WTC11 (cell line): ENCODE measurements at regions not wholly inside any gene's neighbourhood (a gene's known extent, or its start where the extent isn't known, plus 50 kb on each side); places are given as distances from the start of the nearest gene placed in this dataset.

Experiments
- ATAC-seq: fragments of 200-7000 bp; cut with Tn5 transposase; 2 replicates; pipeline ENCODE4 v1.10.0; 2021; ENCODE audit warnings: mild to moderate bottlenecking, moderate library complexity
- CTCF ChIA-PET: fragments of 300-600 bp; sonication (Branson Sonifier 250); formaldehyde crosslinking; loops from one replicate; lab custom pipeline; 2021; ENCODE audit warnings: antibody characterized with exemption; lab: Charles Lee
- POLR2A ChIA-PET: fragments of 350-600 bp; sonication (Branson Sonifier 250); formaldehyde crosslinking; loops from one replicate; lab custom pipeline; 2021; ENCODE audit warnings: antibody characterized with exemption; lab: Charles Lee
- DNase-seq: peaks from one replicate; pipeline ENCODE4 v3.0.0; 2021; ENCODE audit warnings: low spot score
- H3K27ac Mint-ChIP-seq: 2 replicates; pipeline ENCODE4 v1.8.0; 2021; ENCODE audit warnings: mixed read lengths
- H3K27me3 Mint-ChIP-seq: 2 replicates; pipeline ENCODE4 v1.8.0; 2021; ENCODE audit warnings: low read depth, mild to moderate bottlenecking, moderate library complexity, mixed read lengths
- H3K36me3 Mint-ChIP-seq: 2 replicates; pipeline ENCODE4 v1.8.0; 2021; ENCODE audit warnings: mixed read lengths
- H3K4me1 Mint-ChIP-seq: 2 replicates; pipeline ENCODE4 v1.8.0; 2022; ENCODE audit warnings: mixed read lengths
- H3K4me3 Mint-ChIP-seq: 2 replicates; pipeline ENCODE4 v1.8.0; 2021; ENCODE audit warnings: mild to moderate bottlenecking, moderate library complexity, mixed read lengths
- H3K9me3 Mint-ChIP-seq: 2 replicates; pipeline ENCODE4 v1.8.0; 2021; ENCODE audit warnings: mixed read lengths
- CBFB ChIP-seq: sonication (generic); formaldehyde crosslinking; IDR thresholded peaks from 2 replicates; pipeline ENCODE4 v1.8.1; 2022; ENCODE audit warnings: mild to moderate bottlenecking, low read depth, missing genetic modification reagents
- E2F5 ChIP-seq: sonication (generic); formaldehyde crosslinking; IDR thresholded peaks from 2 replicates; pipeline ENCODE4 v1.8.1; 2022; ENCODE audit warnings: mild to moderate bottlenecking, moderate library complexity, missing genetic modification reagents
- ELF4 ChIP-seq: sonication (generic); formaldehyde crosslinking; IDR thresholded peaks from 2 replicates; pipeline ENCODE4 v1.8.1; 2022; ENCODE audit warnings: low read depth, mild to moderate bottlenecking, moderate library complexity, missing genetic modification reagents
- EMX1 ChIP-seq: fragments of 250-450 bp; sonication (Bioruptor Pico); IDR thresholded peaks from 2 replicates; pipeline ENCODE4 v1.8.0; 2021; ENCODE audit warnings: mild to moderate bottlenecking
- ETV6 ChIP-seq: sonication (generic); formaldehyde crosslinking; IDR thresholded peaks from 2 replicates; pipeline ENCODE4 v1.8.1; 2022; ENCODE audit warnings: mild to moderate bottlenecking, missing genetic modification reagents
- FOXJ3 ChIP-seq: sonication (generic); formaldehyde crosslinking; IDR thresholded peaks from 2 replicates; pipeline ENCODE4 v1.9.0; 2021; ENCODE audit warnings: missing genetic modification reagents, mild to moderate bottlenecking, borderline replicate concordance
- FOXP1 ChIP-seq: sonication (generic); formaldehyde crosslinking; IDR thresholded peaks from 2 replicates; pipeline ENCODE4 v1.8.0; 2022; ENCODE audit warnings: missing genetic modification reagents, mild to moderate bottlenecking, moderate library complexity, borderline replicate concordance
- KAT7 ChIP-seq: sonication (generic); formaldehyde crosslinking; IDR thresholded peaks from 2 replicates; pipeline ENCODE4 v1.8.1; 2023; ENCODE audit warnings: missing genetic modification reagents, mild to moderate bottlenecking, borderline replicate concordance
- NFE2L1 ChIP-seq: sonication (generic); formaldehyde crosslinking; IDR thresholded peaks from 2 replicates; pipeline ENCODE4 v1.8.1; 2023; ENCODE audit warnings: missing genetic modification reagents
- PRDM15 ChIP-seq: sonication (generic); formaldehyde crosslinking; IDR thresholded peaks from 2 replicates; pipeline ENCODE4 v1.8.0; 2022; ENCODE audit warnings: missing genetic modification reagents
- RELA ChIP-seq: sonication (generic); formaldehyde crosslinking; IDR thresholded peaks from 2 replicates; pipeline ENCODE4 v1.8.1; 2022; ENCODE audit warnings: missing genetic modification reagents, mild to moderate bottlenecking, borderline replicate concordance
- SOX15 ChIP-seq: fragments of 250-450 bp; sonication (Bioruptor Pico); IDR thresholded peaks from 2 replicates; pipeline ENCODE4 v1.9.0; 2021; ENCODE audit warnings: mild to moderate bottlenecking
- TEAD1 ChIP-seq: sonication (generic); formaldehyde crosslinking; IDR thresholded peaks from 2 replicates; pipeline ENCODE4 v1.8.0; 2022; ENCODE audit warnings: mild to moderate bottlenecking, missing genetic modification reagents
- TP53 ChIP-seq: sonication (generic); formaldehyde crosslinking; IDR thresholded peaks from 2 replicates; pipeline ENCODE4 v1.8.1; 2023; ENCODE audit warnings: mild to moderate bottlenecking, missing genetic modification reagents
- ZBTB21 ChIP-seq: sonication (generic); formaldehyde crosslinking; IDR thresholded peaks from 2 replicates; pipeline ENCODE4 v1.8.1; 2023; ENCODE audit warnings: mild to moderate bottlenecking, missing genetic modification reagents, borderline replicate concordance
- ZNF263 ChIP-seq: sonication (generic); formaldehyde crosslinking; IDR thresholded peaks from 2 replicates; pipeline ENCODE4 v1.8.1; 2022; ENCODE audit warnings: low read depth, mild to moderate bottlenecking, moderate library complexity, missing genetic modification reagents
- ZNF416 ChIP-seq: fragments of 250-450 bp; sonication (Bioruptor Pico); IDR thresholded peaks from 2 replicates; pipeline ENCODE4 v1.9.0; 2021; ENCODE audit warnings: mild to moderate bottlenecking, inconsistent platforms
- ZNF423 ChIP-seq: fragments of 250-450 bp; sonication (Bioruptor Pico); IDR thresholded peaks from 2 replicates; pipeline ENCODE4 v2.1.2; 2022; ENCODE audit warnings: mild to moderate bottlenecking, moderate library complexity
- ZNF671 ChIP-seq: fragments of 250-450 bp; sonication (Bioruptor Pico); IDR thresholded peaks from 2 replicates; pipeline ENCODE4 v1.8.0; 2021; ENCODE audit warnings: mild to moderate bottlenecking
- ZSCAN18 ChIP-seq: fragments of 250-450 bp; sonication (Bioruptor Pico); IDR thresholded peaks from 2 replicates; pipeline ENCODE4 v2.1.2; 2022; ENCODE audit warnings: mild to moderate bottlenecking, moderate library complexity
- TF ChIP-seq, protein P1 (sequence below): fragments of 200-600 bp; IDR thresholded peaks from 2 replicates; pipeline ENCODE4 v1.8.0; 2022; ENCODE audit warnings: antibody characterized with exemption

- Mint-ChIP-seq H3K27me3 (peaks cover 6% of the 10 kb centered on the region; the same call in 1 of the 2 replicates), H3K9me3 (no peaks in the 10 kb centered on the region), H3K27ac (no peak overlapping the region), H3K4me3 (no peak overlapping the region), H3K4me1 (no peaks in the 10 kb centered on the region), H3K36me3 (no peaks in the 10 kb centered on the region)
- no peak for ATAC-seq
- TF ChIP-seq SOX15 (CRISPR knock-in tag) (no peak), FOXJ3 (CRISPR knock-in tag) (no peak), NFE2L1 (no peak), ZBTB21 (CRISPR knock-in tag) (no peak), RELA (CRISPR knock-in tag) (no peak), ETV6 (CRISPR knock-in tag) (no peak), ZNF423 (no peak), TP53 (CRISPR knock-in tag) (no peak), KAT7 (no peak), CBFB (no peak), ZSCAN18 (no peak), E2F5 (CRISPR knock-in tag) (no peak), ZNF263 (CRISPR knock-in tag) (no peak), ZNF671 (CRISPR knock-in tag) (no peak), FOXP1 (CRISPR knock-in tag) (no peak), TEAD1 (no peak), ELF4 (CRISPR knock-in tag) (no peak), PRDM15 (CRISPR knock-in tag) (no peak)
- ChIA-PET CTCF (no interaction called here), POLR2A (no interaction called here)
- DNase-seq: no peak
Measured at GRCh38 chr2:222357930-222358329, 59.1 kb upstream of the PAX3 start.

- H3K4me3 Mint-ChIP-seq: no peak overlapping the region
- H3K27me3 Mint-ChIP-seq: peaks cover 6% of the 10 kb centered on the region; the same call in 1 of the 2 replicates
- TF ChIP-seq EMX1 (CRISPR knock-in tag) (no peak), ZNF416 (CRISPR knock-in tag) (no peak)
- TF ChIP-seq, protein P1, sequence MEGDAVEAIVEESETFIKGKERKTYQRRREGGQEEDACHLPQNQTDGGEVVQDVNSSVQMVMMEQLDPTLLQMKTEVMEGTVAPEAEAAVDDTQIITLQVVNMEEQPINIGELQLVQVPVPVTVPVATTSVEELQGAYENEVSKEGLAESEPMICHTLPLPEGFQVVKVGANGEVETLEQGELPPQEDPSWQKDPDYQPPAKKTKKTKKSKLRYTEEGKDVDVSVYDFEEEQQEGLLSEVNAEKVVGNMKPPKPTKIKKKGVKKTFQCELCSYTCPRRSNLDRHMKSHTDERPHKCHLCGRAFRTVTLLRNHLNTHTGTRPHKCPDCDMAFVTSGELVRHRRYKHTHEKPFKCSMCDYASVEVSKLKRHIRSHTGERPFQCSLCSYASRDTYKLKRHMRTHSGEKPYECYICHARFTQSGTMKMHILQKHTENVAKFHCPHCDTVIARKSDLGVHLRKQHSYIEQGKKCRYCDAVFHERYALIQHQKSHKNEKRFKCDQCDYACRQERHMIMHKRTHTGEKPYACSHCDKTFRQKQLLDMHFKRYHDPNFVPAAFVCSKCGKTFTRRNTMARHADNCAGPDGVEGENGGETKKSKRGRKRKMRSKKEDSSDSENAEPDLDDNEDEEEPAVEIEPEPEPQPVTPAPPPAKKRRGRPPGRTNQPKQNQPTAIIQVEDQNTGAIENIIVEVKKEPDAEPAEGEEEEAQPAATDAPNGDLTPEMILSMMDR: no peak
- CTCF ChIA-PET: no interaction called here
- H3K4me1 Mint-ChIP-seq: no peaks in the 10 kb centered on the region
- H3K9me3 Mint-ChIP-seq: no peaks in the 10 kb centered on the region
- POLR2A ChIA-PET: no interaction called here
- no peak overlapping the region for H3K27ac Mint-ChIP-seq
- ATAC-seq (no peak), DNase-seq (no peak)
- H3K36me3 Mint-ChIP-seq: no peaks in the 10 kb centered on the region
Measured at GRCh38 chr2:222358876-222359275, 60.1 kb upstream of the PAX3 start.
